ENCODE measurements at regions not wholly inside any gene's neighbourhood (a gene's known extent, or its start where the extent isn't known, plus 50 kb on each side); places are given as distances from the start of the nearest gene placed in this dataset.

GRCh38 chr2:217482056-217482710 lies 520.6 kb downstream of the TNS1 start (continued):
- TF ChIP-seq GTF3A (CRISPR knock-in tag; conservative IDR thresholded peaks at IDR 0.05) (no peak), POLR2AphosphoS2 (IDR thresholded peaks at IDR 0.05; ENCODE audit: low read depth, low read length) (no peak)

DNA sequence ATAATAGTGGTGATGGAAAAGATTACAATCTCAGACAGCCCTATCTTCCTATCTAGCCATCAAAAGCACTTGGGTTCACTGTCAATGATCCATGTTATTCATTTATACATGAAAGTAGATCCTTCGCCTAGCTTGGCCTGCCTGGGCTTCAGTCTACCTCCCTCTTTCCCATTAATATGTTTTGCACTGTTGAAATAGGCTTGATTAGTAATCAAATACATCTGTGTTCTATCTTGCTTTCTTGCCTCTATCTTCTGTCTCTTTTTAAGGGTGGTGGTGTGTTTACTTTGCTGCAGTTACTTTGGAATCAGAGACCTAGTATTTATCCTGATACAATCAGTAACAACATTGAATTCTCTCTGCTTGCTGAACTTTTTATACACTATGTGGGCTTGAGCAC lies 521.2 kb downstream of the TNS1 start:
- FAIRE-seq = no peak
- 41% methylated on average over 1 of the region's 1 CpG for WGBS (ENCODE audit: low lambda C conversion rate)
- no TSS peak for BruUV-seq (replicated peaks)

More for the DNA sequence above, 521.2 kb downstream of the TNS1 start:
- Histone ChIP-seq H3K9ac (ENCODE audit: insufficient read depth, low read depth, low read length) (no peak overlapping the region), H3K27ac (ENCODE audit: extremely low read length, insufficient read depth, low read length) (no peak overlapping the region), H2AFZ (ENCODE audit: low read length) (no peak overlapping the region), H3K9me3 (ENCODE audit: low read length) (no peaks in the 10 kb centered on the region), H3K4me1 (ENCODE audit: insufficient read depth, low read length) (no peaks in the 10 kb centered on the region), H3K36me3 (replicated peaks in 1 of 2; ENCODE audit: control insufficient read depth in 1 of 2, insufficient read depth in 2 of 2, low read length in 2 of 2) (no peaks in the 10 kb centered on the region), H3K79me2 (ENCODE audit: insufficient read depth, low read length) (no peaks in the 10 kb centered on the region), H3K27me3 (ENCODE audit: control insufficient read depth in 1 of 2, insufficient read depth in 2 of 2, low read length in 2 of 2) (no peaks in the 10 kb centered on the region), H3K4me3 (replicated peaks in 1 of 3; ENCODE audit: insufficient read depth in 1 of 3, low read depth in 2 of 3, low read length in 3 of 3) (no peak overlapping the region), H4K20me1 (ENCODE audit: insufficient read depth, low read length) (no peaks in the 10 kb centered on the region), H3K4me2 (ENCODE audit: low read depth, low read length) (no peak overlapping the region)
- ChIA-PET POLR2A (no interaction called here), CTCF (ENCODE audit: low intra/inter-chr PET ratio, low total read pairs) (no interaction called here)
- intact Hi-C loops (cut with micrococcal nuclease; ENCODE audit: unreplicated experiment) (no loop called here), in situ Hi-C loops (cut with HindIII; ENCODE audit: extremely low pct_ligation_motif_present, low pct_unique_long_range_greater_than_20kb) (no loop called here)
- no peak for ATAC-seq
- TF ChIP-seq HOXA9 (CRISPR knock-in tag; IDR thresholded peaks at IDR 0.05; ENCODE audit: borderline replicate concordance) = no peak
- no peak for TF ChIP-seq NR1H2 (CRISPR knock-in tag; IDR thresholded peaks at IDR 0.05; ENCODE audit: borderline replicate concordance, low read depth)
- no peak for TF ChIP-seq TBX3 (IDR thresholded peaks at IDR 0.05; ENCODE audit: borderline replicate concordance)
- TF ChIP-seq ATRX (CRISPR knock-in tag; IDR thresholded peaks at IDR 0.05; ENCODE audit: borderline replicate concordance) = no peak
- TF ChIP-seq, protein P1, sequence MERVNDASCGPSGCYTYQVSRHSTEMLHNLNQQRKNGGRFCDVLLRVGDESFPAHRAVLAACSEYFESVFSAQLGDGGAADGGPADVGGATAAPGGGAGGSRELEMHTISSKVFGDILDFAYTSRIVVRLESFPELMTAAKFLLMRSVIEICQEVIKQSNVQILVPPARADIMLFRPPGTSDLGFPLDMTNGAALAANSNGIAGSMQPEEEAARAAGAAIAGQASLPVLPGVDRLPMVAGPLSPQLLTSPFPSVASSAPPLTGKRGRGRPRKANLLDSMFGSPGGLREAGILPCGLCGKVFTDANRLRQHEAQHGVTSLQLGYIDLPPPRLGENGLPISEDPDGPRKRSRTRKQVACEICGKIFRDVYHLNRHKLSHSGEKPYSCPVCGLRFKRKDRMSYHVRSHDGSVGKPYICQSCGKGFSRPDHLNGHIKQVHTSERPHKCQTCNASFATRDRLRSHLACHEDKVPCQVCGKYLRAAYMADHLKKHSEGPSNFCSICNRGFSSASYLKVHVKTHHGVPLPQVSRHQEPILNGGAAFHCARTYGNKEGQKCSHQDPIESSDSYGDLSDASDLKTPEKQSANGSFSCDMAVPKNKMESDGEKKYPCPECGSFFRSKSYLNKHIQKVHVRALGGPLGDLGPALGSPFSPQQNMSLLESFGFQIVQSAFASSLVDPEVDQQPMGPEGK (CRISPR knock-in tag; IDR thresholded peaks at IDR 0.05) = no peak
- TF ChIP-seq KLF9 (CRISPR knock-in tag; IDR thresholded peaks at IDR 0.05; ENCODE audit: low read depth) = no peak
- DNase-seq (ENCODE audit: low spot score) = no peak
